HG03354 (cell line): ENCODE measurements at regions not wholly inside any gene's neighbourhood (a gene's known extent, or its start where the extent isn't known, plus 50 kb on each side); places are given as distances from the start of the nearest gene placed in this dataset.
"Not testable (repeated sequence)": the region's sequence is repeated elsewhere in the genome, so short reads cannot be mapped to it uniquely, and the experiment has no call there.

Experiments
- ATAC-seq: cut with Tn5 transposase; IDR thresholded peaks from one replicate; pipeline ENCODE4 v1.9.1; 2021; ENCODE audit warnings: mild to moderate bottlenecking; ENCODE audit not compliant: unreplicated experiment, poor library complexity, severe bottlenecking

DNA sequence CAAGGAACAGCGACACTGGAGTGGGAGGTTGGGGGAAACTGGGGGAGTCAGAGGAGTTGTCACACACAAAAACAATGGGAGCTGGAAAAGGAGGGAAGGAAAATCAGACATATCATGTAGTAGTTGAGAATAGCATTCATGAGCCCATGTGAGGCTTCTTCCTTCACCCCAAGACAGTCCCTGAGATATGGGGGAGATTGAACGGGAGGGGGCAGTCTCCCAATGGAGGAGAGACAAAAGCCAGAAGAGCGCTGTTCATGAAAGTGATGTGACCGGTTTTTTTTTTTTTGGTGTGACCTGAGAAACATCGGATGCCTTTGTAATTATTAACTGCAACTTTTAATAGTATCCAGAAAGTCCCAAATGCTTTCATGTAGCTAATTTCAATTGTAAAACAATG lies 631.8 kb upstream of the KLF12 start:
- no peak for ATAC-seq

DNA sequence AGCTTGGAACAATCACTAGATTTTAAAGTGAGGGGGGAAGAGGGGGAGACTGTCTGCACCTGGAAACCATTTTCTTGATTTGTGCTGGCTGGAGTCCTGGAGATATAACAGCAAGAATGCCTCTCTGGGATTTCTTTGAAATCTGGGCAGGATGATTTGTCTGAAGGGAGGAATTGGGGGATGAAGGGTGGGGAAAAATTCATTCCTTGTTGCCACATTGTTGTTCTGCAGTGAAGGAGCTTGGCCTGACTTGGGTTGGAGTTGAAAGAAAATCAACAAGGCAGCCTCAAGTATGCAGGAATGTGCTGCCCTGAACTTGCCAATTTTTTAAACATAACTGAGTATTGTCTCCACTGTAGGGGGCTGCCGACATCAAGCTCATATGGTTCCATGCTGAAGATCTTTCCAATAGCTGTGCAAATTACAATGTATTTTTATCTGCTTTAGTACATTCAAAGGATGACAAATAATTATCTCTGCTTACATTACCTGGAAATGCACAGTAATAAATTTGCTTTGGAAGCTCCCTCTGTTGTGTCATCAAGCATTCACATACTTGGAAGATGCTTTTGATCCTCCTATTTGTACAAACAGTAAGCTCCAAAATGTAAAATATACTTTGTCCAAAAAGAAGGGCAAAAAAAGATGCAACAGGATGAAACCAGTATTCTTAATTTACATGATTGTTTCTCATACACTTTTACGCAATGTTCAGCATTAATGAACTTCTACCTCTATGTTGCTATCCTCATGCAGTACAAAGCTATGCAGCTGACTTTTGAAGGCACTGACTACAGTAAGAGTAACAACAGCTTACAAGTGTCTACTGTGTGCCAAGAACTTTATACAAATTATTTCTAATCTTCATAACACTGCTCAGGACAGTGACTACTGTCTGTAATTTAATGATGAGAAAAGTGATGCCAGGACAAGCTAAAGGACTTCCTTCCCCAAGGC lies 627.9 kb upstream of the KLF12 start:
- ATAC-seq = no peak

DNA sequence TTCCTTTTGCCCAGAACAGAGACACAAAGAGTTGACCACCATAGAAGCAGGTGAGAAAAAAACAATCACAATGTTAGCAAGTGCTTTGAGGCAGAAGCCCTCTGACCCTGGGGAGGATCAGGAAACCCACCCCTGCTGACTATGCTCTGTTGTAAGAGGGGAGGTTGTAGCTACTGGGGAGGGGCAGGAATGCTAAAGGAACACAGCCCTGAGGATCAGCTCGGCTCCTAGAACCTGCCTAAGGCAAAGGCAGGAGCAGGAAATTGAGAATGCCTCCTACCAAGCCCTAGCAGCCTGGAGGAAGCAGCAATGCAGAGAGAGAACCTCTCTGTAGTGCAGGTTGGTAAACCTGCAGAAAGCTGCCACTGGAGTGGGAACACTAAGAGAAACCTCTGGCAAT lies 624.0 kb upstream of the KLF12 start:
- no peak for ATAC-seq

DNA sequence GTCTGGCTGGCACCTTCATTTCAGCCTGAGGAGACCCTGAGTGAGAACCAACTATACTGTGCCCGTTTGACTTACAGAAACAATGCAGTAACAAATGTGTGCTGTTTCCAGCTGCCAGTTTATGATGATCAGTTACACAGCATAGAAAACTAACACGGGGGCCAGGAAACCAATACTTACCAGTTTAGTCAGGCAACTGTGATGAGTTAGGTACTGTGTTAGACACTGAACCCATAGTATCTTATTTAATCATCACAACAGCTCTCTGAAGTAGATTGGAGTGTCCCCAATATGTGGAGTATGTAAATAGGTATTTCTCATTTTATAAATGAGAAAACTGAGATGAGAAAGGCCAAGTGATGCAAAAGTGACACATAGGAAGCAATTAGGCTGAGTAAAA lies 620.9 kb upstream of the KLF12 start:
- ATAC-seq = no peak

DNA sequence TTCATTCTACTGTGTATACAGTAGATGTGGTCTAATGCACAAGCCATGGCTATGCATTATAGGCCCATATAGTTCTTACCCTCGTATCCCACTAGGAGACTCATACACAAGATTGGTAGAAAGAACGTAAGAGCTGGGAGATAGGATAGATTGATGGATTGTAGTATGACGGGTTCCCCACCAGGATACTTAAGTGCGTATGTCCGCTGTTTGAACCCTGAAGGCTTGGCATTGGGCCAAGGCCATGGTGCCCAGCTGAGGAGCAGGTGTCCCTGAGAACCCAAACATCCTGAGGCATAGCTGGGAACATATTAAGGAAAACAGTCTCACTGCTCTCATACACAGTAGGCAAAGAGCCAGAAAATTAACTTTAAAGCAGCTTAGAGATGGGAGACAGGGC lies 617.5 kb upstream of the KLF12 start:
- no peak for ATAC-seq

DNA sequence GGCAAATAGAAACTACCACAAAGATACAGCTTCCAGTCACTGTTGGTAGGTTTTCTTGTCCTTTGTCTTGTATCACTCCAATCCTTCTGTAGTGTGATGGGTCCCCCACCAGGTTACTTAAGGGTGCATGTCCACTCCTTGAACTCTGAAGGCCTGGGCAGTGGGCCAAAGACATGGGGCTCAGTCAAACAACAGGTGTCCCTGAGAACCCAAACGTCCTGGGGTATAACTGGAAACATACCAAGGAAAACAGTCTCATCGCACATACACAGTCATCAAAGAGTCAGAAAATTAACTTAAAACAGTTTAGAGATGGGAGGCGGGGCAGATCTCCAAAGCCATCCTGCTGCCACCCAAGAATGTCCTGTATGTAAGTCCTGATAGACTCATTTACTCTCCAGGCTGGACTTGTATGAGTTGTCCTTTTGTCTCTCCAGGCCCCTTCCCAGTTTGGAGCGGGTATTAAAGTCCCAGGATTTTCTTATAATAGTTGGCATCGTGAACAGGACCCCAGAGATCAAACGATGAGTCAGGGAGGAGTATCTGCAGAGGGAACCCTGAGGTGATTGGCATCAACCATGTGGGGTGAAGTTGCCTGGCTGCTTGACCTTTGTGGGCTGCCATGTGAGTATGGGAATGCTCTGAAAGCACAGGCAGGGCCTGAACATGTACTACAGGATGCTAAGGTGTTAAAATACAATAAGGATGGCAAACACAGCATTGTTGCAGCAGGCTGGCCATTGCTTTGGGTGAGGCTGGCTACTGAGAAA lies 613.2 kb upstream of the KLF12 start:
- ATAC-seq = no peak

DNA sequence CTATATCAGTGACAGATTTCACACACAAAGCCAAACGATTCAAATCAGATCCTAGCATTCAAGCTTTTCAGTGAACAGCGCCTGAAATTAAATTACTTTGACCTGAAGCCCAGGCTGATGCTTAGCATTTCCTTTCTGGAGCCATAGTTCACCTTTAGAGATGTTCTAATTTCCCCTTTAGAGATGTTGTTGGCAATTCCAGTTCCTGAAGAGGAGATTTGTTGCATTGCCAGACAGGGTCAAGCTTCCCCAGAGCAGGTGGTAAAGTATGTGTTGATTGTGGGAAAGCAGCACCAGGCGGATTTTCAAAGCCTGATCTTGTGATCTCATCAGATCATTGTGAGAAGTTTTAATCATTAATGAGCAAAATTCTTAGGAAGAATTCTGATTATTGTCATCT lies 609.8 kb upstream of the KLF12 start:
- no peak for ATAC-seq

DNA sequence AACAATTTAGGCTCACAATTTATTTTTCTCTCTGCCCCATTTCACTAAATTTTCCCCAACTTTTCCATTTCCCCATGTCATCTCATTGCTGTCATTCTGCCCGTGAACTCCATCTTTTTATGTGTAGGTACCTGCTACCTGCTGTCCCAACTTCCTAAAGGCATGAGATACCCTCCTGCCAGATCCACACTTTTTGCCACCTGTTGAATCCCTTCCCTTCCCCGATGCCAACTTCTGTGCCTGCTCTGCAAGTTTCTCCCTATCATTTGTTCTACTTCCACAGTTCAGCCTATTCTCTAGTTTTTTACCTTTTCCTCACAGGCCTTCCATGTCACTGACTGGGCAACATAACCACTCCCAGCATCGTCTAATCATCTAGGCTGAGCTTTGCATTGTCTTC lies 607.5 kb upstream of the KLF12 start:
- no peak for ATAC-seq

DNA sequence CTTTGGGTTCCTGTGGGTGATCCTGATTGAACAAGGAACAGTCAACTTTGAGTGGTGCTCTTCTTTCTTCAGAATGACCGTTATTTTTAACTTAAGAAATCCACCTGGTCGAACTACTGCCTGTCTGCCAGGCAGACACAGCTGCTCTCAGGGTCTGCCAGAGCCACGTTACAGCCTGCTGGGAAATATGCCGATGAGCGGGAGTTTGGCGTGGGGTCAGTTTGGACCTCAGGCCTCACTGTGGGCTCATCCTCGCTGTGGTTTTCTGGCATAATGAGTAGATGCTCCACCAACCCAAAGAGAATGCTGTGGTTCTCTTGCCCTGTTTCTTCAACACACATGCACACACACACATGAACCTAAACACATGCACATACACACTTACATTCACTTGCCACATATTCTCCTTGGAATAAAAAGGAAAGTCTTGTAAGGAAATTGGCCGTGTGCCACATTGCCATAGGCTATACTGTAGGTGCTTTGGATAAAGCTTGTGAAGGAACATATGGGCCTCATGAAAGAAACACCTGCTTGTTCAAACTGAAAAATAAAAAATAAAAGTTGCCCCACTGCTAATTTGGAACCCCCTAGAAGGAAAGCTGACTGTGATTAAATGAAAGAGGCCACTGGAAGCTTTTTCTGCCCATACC lies 598.7 kb upstream of the KLF12 start:
- ATAC-seq = no peak

DNA sequence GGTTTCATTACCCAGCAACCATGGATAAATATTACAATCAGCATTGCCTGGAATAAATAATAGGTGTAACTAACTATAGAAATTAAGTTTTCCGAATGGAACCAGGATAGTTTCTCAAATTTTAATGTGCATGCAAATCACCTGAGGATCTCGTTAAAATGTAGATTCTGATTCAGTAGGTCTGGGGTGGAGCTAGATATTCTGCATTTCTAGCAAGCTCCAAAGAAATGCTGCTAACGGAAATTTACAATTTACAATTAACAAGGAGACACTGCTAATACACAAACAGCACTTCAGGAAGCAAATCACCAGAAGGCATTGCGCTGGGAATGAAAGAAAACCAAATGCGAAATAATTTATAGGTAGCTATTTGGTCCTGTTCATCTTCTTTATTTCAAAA lies 597.5 kb upstream of the KLF12 start:
- no peak for ATAC-seq

DNA sequence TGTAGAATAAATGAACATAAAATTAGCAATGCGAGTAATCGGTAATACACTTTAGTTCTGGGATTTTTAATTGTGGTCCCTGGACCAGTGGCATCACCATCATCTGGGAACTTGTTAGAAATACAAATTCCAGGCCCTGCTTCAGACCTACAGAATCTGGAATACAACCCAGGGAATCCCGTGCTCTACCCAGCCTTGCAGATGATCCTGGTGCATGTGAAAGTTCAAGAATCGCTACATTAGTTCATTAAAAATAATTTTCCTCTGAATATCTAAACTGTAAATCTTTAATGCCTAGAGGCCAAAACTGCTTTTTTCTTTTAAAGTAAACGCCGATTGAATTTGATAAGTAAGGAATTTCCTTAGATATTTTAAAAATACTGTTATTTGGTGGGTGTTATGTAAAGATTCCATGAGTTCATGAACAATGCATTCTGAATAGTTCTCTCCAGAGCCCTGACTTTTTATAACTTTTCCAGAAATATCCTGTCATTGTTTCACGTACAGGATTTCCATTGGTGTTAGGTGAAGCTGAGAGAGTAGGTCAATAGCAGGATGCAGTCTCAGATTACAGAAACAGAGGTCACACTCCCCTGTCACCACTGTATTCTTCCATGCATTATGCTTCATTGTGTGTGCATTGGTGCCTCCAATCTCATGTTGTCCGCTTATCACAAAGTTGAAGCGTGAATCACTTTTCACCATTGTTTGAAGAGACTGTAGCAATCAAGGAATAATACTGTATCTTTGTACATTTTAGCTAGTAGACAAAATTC lies 596.5 kb upstream of the KLF12 start:
- no peak for ATAC-seq

DNA sequence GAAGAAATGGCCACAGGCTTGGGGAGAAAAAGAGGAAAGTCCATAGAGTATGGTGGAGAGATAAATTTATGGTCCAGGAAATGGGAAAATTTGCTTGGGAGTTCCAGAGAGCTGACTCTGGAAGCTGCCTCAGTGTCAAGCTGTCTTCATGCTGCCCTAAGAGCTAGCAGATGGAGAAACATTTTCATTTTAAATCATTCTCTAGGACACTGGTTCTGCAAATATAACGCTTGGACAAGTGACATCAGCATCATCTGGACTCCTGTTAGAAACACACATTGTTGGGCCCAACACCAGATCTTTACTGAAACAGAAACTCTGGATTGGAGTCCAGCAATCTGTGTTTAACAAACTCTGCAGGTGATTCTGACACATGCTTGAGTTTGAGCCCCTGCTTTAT lies 592.0 kb upstream of the KLF12 start:
- ATAC-seq = no peak

DNA sequence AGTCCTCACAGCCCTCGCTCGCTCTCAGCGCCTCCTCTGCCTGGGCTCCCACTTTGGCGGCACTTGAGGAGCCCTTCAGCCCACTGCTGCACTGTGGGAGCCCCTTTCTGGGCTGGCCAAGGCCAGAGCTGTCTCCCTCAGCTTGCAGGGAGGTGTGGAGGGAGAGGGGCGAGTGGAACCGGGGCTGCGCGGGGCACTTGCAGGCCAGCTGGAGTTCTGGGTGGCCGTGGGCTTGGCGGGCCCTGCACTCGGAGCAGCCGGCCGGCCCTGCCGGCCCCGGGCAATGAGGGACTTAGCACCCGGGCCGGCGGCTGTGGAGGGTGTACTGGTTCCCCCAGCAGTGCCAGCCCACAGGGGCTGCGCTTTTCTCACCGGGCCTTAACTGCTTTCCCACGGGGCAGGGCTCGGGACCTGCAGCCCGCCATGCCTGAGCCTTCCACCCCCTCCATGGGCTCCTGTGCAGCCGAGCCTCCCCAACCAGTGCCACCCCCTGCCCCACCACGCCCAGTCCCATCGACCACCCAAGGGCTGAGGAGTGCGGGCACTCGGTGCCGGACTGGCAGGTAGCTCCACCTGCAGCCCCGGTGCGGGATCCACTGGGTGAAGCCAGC lies 584.1 kb upstream of the KLF12 start:
- ATAC-seq = not testable (repeated sequence)

DNA sequence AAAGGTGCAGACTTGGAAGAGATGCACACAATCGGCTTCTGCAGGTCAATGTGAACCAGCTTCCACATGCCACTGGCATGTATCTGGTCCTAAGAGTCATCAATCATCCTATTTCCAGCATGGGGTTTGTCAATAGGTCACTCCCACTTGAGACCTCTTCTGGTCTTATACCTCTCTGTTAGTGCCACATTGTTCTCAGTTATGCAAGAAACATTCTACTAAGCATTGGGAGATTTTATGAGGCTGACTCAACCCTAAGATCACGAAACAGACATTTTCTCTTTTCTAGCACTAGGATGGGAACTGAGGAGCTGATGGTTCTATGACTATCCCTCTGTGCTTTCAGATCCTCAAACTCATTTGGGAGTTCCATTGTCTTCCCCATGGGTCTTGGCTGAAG lies 581.5 kb upstream of the KLF12 start:
- no peak for ATAC-seq

DNA sequence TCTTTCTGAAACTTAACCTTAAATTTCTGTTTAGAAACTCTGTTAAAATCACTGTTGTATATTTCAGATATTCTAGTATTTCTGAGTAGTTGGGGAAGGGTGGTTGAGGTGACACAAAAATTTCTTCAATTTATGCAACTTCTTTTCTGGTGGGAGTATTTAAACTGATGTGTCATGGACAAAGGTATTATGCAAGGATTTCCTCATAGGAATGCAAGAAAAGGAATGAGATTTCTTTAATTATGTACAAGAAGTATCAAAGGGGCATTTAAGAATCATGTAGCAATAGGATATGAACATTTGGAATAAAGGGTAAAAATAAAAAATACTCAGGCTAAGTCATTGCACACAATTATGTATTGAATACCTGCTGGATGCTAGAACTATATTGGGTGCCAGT lies 575.8 kb upstream of the KLF12 start:
- ATAC-seq = no peak

DNA sequence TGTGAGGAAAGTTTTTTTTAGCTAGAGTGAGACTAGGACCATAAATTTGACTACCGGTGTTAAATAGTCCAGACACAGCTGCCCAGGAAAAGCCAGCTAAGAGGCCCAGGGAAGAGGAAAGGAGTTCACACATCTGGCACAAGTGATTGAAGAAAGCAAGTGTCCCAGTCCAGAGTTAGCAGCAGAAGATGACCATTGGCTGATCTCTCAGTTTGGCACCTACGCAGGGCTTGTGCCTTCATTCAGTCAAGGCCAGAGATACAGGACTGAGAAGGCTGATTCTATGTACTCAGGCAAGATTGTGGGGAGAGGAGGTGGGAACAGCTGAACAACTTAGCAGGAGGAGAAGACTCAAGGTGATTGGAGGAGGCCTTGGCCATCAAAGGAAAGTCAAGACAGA lies 575.0 kb upstream of the KLF12 start:
- no peak for ATAC-seq

DNA sequence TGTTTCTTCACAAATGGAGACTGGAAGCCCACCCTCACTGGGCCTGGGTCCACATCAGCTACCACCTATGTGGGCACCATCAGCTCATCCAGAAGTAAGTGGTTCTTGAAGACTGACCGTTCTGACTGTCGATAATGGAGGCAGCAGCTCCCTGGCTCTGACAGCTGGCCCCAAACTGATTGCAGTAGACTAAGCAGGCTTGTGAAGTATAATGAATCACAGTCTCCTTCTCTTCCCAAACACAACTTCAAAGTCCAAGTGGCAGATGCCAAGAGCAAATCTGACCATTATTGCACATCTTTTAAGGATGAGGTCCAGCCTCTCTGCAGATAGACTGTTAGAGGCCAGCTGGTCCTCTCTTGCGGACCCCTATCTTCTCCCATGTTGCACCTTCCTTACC lies 574.4 kb upstream of the KLF12 start:
- ATAC-seq = no peak

DNA sequence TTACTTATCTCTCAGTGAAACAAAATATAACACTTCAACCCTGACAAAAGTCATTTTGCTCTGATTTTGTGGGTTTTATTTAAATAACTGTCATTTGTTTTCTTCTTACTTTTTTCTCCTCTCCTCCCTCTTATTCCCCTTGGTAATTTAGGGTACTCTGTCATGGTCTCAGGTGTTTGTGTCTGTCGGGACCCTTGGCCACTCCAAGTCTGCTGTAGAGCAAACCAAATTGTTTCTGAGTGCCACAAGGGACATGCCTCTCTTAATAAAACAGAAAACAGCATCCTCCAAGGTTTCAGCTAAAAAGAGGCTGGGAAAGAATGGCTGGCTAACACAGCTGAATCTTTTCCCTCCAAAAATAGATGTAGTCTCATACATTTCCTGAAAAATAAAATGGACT lies 573.1 kb upstream of the KLF12 start:
- ATAC-seq = no peak

DNA sequence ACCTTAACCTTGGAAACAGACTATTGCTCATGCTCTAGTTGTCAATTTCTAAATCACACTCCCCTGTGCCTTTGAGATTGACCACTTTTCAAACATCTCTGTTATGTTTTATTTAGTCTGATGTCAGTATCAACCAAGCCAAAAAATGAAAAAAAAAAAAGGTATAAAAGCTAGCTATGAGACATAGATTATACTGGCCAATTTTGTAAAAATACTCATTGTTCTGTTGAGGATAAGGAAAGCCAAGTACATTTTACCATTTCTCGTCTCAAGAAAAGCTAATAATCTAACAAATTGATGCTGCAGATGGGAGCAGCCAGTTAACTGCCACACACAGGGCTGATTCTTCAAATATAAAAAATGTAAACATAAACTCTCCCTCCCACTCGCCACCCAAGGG lies 572.6 kb upstream of the KLF12 start:
- ATAC-seq = no peak

DNA sequence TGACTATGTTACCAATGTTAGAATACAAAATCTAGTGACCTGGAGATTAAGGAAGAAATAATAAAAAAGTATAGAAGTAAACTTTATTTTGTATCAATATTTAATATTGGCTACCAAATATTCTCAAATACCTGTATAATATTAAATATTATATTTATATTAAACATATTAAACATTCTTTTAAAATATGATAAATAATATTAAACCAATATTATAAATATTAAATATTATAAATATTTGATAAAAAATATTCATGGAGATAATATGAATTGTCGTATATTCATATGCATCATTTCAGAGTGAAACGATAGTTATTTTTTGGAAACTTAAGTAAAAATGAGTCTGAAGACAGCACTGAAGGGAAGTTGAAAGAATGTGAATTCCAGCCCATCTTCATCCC lies 571.2 kb upstream of the KLF12 start:
- no peak for ATAC-seq
